BLaER1 treated with 17β-estradiol and CSF1 and Interleukin-3, amounts not matched to agents 10 nM and 100 nM (cell line): ENCODE measurements at regions not wholly inside any gene's neighbourhood (a gene's known extent, or its start where the extent isn't known, plus 50 kb on each side); places are given as distances from the start of the nearest gene placed in this dataset.

Experiments
- H3K27ac ChIP-seq, 11 experiments: shearing (Covaris generic); formaldehyde crosslinking; 2 replicates each; pipeline ENCODE4 v1.8.1; 2022
- H3K27me3 ChIP-seq, 11 experiments: shearing (Covaris generic); formaldehyde crosslinking; 2 replicates each; pipeline ENCODE4 v1.8.1; 2022
- H3K36me3 ChIP-seq, 11 experiments: shearing (Covaris generic); formaldehyde crosslinking; 2 replicates each; pipeline ENCODE4 v1.8.1; 2022
- H3K4me1 ChIP-seq, 10 experiments: shearing (Covaris generic); formaldehyde crosslinking; 2 replicates each; pipeline ENCODE4 v1.8.1; 2022
- H3K4me2 ChIP-seq, 11 experiments: shearing (Covaris generic); formaldehyde crosslinking; 2 replicates each; pipeline ENCODE4 v1.8.1; 2022
- H3K4me3 ChIP-seq, 10 experiments: shearing (Covaris generic); formaldehyde crosslinking; 2 replicates each; pipeline ENCODE4 v1.8.1; 2022
- H3K9ac ChIP-seq, 11 experiments: shearing (Covaris generic); formaldehyde crosslinking; 2 replicates each; pipeline ENCODE4 v1.8.1; 2022
- H3K9me3 ChIP-seq, 11 experiments: shearing (Covaris generic); formaldehyde crosslinking; replicated peaks in 1 of 11; 2 replicates each; pipeline ENCODE4 v1.8.1; 2022
- H4K20me1 ChIP-seq, 11 experiments: shearing (Covaris generic); formaldehyde crosslinking; 2 replicates each; pipeline ENCODE4 v1.8.1; 2022
- Cebpa-rat ChIP-seq, 11 experiments: shearing (Covaris generic); IDR thresholded peaks; 2 replicates each; pipeline ENCODE4 v1.8.1; 2022

- H3K4me1 ChIP-seq: no peaks in the 10 kb centered on the region
- TF ChIP-seq Cebpa-rat (IDR thresholded peaks at IDR 0.05): no peak
- H4K20me1 ChIP-seq: no peaks in the 10 kb centered on the region
- H3K9ac ChIP-seq: no peak overlapping the region
- no peak overlapping the region for H3K4me3 ChIP-seq
- H3K4me2 ChIP-seq: no peak overlapping the region
- peaks cover 0 to 6% (median 0%) of the 10 kb centered on the region in 11 experiments; a peak in 1 of 22 replicates for H3K9me3 ChIP-seq
- H3K36me3 ChIP-seq: no peaks in the 10 kb centered on the region
- H3K27me3 ChIP-seq: no peaks in the 10 kb centered on the region
- H3K27ac ChIP-seq: no peak overlapping the region
These were observed 716.3 kb upstream of the MDGA2 start for GRCh38 chr14:48391661-48392060.

DNA sequence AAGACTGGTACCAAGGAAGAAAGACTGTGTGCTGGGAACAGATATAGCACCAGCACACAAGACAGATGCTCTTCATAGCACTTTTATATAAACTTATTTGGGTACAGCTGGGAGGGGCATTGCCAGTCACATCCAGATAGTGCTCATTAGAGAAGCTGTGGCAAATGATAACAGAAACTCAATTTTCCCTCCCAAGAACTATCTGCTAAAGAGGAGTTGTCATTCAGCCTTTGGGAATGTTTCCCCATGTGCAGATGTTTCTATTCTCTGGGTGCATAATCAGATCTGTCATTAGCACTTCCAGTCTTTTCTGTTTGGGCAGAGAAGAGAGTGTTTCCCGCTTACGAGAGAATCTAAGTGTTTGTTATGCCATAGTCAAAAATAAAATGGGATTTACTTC is 714.9 kb upstream of the MDGA2 start:
- no peaks in the 10 kb centered on the region for H3K27me3 ChIP-seq
- no peaks in the 10 kb centered on the region for H4K20me1 ChIP-seq
- no peak for TF ChIP-seq Cebpa-rat (IDR thresholded peaks at IDR 0.05)
- H3K9ac ChIP-seq: no peak overlapping the region
- H3K9me3 ChIP-seq: no peaks in the 10 kb centered on the region
- H3K36me3 ChIP-seq: no peaks in the 10 kb centered on the region
- H3K4me2 ChIP-seq: no peak overlapping the region
- H3K27ac ChIP-seq: no peak overlapping the region
- H3K4me1 ChIP-seq: no peaks in the 10 kb centered on the region
- no peak overlapping the region for H3K4me3 ChIP-seq

DNA sequence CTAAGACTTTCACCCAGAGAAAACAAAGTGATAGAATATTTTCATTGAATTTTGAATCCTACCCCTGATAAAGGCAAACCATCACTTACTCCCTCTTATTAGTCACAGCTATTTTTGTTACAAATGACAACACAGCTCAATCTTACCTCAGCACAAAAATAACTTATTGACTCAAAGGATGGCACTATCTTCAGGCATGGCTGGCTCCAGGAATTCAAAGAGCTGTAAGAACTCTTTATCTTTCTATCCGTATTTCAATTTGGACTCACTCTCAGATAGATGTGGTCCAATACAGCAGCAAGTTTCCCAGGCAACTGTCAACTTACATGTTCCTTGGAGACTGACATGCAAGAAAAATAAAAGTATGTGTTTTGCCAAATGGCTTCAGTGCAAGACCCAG is 709.4 kb upstream of the MDGA2 start:
- Histone ChIP-seq H3K4me2 (no peak overlapping the region), H3K9me3 (no peaks in the 10 kb centered on the region), H3K9ac (no peak overlapping the region), H3K27me3 (no peaks in the 10 kb centered on the region), H3K4me1 (no peaks in the 10 kb centered on the region), H3K27ac (no peak overlapping the region), H3K36me3 (no peaks in the 10 kb centered on the region), H3K4me3 (no peak overlapping the region), H4K20me1 (no peaks in the 10 kb centered on the region)
- TF ChIP-seq Cebpa-rat (IDR thresholded peaks at IDR 0.05): no peak

DNA sequence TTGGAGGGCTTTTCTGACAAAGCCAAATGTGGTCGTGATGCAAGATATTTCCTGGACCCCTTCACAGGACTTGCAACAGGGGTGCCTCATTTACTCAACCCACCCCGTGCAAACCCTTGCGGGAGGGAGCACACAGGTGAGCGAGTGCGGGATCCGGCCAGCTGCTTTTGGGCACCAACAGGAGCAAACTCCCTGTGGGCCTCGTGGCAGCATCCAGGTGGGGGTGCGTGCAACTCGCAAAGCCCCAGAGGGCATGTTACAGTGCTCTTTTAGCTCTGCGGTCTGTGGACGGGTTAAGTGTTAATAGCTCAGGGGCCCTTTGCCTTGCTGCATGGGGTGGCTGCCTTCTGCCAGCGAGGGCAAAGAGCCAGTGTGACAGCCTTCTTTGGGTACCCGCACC is 707.6 kb upstream of the MDGA2 start:
- H3K27me3 ChIP-seq: no peaks in the 10 kb centered on the region
- H4K20me1 ChIP-seq: no peaks in the 10 kb centered on the region
- no peaks in the 10 kb centered on the region for H3K36me3 ChIP-seq
- H3K9me3 ChIP-seq: no peaks in the 10 kb centered on the region
- H3K4me2 ChIP-seq: no peak overlapping the region
- no peak overlapping the region for H3K9ac ChIP-seq
- H3K4me1 ChIP-seq: no peaks in the 10 kb centered on the region
- H3K4me3 ChIP-seq: no peak overlapping the region
- no peak for TF ChIP-seq Cebpa-rat (IDR thresholded peaks at IDR 0.05)
- no peak overlapping the region for H3K27ac ChIP-seq

DNA sequence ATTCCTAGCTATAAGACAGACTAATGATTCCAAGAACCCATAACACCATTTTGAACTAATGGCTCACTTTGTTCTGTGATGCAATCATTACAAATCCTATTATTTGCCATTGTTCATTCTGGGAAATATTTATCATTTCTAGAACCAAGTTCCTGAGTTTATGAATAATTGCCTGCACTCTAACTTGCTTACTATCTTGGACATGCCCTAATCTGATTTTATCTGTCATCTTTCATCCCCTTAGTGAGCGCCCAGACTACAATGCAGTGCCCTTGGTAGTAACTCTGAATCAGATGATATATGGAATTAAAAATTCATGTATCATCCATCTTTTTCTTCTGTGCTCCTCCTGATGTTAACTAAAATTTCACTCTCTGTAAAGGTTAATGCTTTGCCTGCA is 703.1 kb upstream of the MDGA2 start:
- Histone ChIP-seq H4K20me1 (no peaks in the 10 kb centered on the region), H3K9me3 (no peaks in the 10 kb centered on the region), H3K36me3 (no peaks in the 10 kb centered on the region), H3K4me2 (no peak overlapping the region), H3K4me1 (no peaks in the 10 kb centered on the region), H3K4me3 (no peak overlapping the region), H3K27me3 (no peaks in the 10 kb centered on the region), H3K27ac (no peak overlapping the region), H3K9ac (no peak overlapping the region)
- no peak for TF ChIP-seq Cebpa-rat (IDR thresholded peaks at IDR 0.05)

DNA sequence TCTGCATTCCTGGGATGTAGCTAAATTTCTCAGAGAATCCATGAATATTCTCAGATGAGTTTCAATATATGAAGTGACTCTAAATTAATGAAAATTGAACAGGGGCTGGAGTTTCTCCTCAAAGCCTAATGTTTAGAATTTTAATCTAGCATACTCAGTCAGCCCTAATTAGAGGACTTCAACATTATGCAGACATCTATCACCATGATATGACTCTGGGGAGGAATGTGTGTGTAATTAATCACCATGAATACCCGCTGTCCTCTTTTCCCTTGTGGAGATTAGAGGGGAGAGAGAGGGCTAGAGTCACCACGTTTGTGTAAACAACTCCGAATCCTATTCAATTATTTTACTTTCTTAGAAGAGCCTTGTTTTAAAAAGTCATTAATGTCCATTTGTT is 698.6 kb upstream of the MDGA2 start:
- no peaks in the 10 kb centered on the region for H3K36me3 ChIP-seq
- no peak for TF ChIP-seq Cebpa-rat (IDR thresholded peaks at IDR 0.05)
- H3K4me1 ChIP-seq: no peaks in the 10 kb centered on the region
- H3K27me3 ChIP-seq: no peaks in the 10 kb centered on the region
- H3K9me3 ChIP-seq: no peaks in the 10 kb centered on the region
- no peak overlapping the region for H3K4me3 ChIP-seq
- no peak overlapping the region for H3K27ac ChIP-seq
- H4K20me1 ChIP-seq: no peaks in the 10 kb centered on the region
- H3K4me2 ChIP-seq: no peak overlapping the region
- no peak overlapping the region for H3K9ac ChIP-seq

DNA sequence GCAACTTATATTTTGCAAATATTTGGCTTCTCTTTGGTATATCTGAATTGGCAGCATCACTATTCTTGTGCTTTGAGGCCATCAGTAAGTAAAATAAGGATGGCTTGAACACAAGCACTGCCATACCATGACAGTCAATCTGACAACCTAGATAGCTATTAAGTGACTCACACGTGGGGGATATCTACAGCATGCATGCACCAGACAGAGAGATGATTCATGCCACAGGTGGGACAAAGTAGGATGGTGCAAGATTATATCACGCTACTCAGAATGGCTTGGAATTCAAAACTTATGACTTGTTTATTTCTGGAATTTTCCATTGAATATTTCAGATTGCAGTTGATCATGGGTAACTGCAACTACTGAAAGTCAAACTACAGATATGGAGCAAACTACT is 675.6 kb upstream of the MDGA2 start:
- no peaks in the 10 kb centered on the region for H4K20me1 ChIP-seq
- no peaks in the 10 kb centered on the region for H3K36me3 ChIP-seq
- TF ChIP-seq Cebpa-rat (IDR thresholded peaks at IDR 0.05): no peak
- no peak overlapping the region for H3K4me3 ChIP-seq
- no peaks in the 10 kb centered on the region for H3K4me1 ChIP-seq
- H3K4me2 ChIP-seq: no peak overlapping the region
- H3K27ac ChIP-seq: no peak overlapping the region
- no peaks in the 10 kb centered on the region for H3K27me3 ChIP-seq
- no peak overlapping the region for H3K9ac ChIP-seq
- H3K9me3 ChIP-seq: no peaks in the 10 kb centered on the region

DNA sequence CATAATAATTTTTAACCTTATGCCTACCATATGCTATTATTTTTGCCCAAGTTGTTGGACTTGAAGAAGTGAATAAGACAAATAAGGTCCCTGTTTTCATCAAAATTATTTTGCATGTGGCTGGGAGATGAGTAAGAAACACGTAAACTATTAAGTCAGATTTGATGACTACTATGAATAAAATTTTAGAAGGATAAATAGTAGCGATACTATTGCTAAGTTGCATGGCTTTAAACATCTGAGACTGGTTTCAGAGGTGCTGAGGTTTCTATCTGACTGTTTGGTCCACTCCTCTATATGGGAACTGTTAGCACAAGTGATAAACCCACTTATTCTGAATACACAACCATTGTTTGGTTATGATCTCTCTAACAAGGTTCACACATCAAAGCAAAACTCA is 674.3 kb upstream of the MDGA2 start:
- TF ChIP-seq Cebpa-rat (IDR thresholded peaks at IDR 0.05): no peak
- H3K27ac ChIP-seq: no peak overlapping the region
- H3K4me2 ChIP-seq: no peak overlapping the region
- H3K27me3 ChIP-seq: no peaks in the 10 kb centered on the region
- H3K4me1 ChIP-seq: no peaks in the 10 kb centered on the region
- no peak overlapping the region for H3K9ac ChIP-seq
- H3K4me3 ChIP-seq: no peak overlapping the region
- no peaks in the 10 kb centered on the region for H3K9me3 ChIP-seq
- no peaks in the 10 kb centered on the region for H4K20me1 ChIP-seq
- H3K36me3 ChIP-seq: no peaks in the 10 kb centered on the region

- Histone ChIP-seq H3K9ac (no peak overlapping the region), H3K4me3 (no peak overlapping the region), H3K27ac (no peak overlapping the region), H3K27me3 (no peaks in the 10 kb centered on the region), H3K36me3 (no peaks in the 10 kb centered on the region), H3K9me3 (no peaks in the 10 kb centered on the region), H3K4me1 (no peaks in the 10 kb centered on the region), H4K20me1 (no peaks in the 10 kb centered on the region), H3K4me2 (no peak overlapping the region)
- no peak for TF ChIP-seq Cebpa-rat (IDR thresholded peaks at IDR 0.05)
These were observed 665.7 kb upstream of the MDGA2 start for GRCh38 chr14:48341069-48341468.

DNA sequence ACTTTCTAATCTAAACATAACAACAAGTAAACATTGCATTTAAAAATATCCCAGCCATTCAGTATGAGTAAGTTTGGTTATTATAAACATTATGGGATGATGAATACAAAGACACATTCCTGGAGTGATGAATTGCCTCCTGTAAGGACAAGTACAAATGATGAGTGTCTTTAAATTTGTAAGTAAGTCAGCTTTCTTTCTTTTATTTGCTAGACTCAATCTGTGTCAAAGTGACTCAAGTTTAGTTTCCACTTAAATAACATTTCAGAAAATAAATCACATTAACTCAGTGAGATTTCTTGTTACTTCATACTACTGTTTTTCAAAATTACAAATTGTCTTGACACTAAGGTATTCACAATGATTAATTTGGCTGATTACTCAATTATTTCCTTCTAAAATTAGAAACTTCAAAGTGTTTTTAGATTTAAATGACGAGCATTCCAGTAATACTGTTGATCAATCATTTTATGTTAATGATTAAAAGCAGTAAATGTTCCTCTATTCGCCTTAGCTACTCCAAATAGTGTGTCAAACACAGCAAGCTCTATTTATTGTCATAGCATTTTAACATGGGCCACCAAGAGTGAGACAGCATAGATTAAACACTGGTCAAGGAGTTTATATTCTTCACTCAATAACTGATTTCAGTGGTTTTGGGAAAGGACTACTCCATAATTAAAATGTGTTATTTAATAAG is 658.0 kb upstream of the MDGA2 start:
- Histone ChIP-seq H3K4me2 (no peak overlapping the region), H4K20me1 (no peaks in the 10 kb centered on the region), H3K27ac (no peak overlapping the region), H3K4me3 (no peak overlapping the region), H3K4me1 (no peaks in the 10 kb centered on the region), H3K9me3 (no peaks in the 10 kb centered on the region), H3K36me3 (no peaks in the 10 kb centered on the region), H3K27me3 (no peaks in the 10 kb centered on the region), H3K9ac (no peak overlapping the region)
- no peak for TF ChIP-seq Cebpa-rat (IDR thresholded peaks at IDR 0.05)
